ENCODE measurements at regions not wholly inside any gene's neighbourhood (a gene's known extent, or its start where the extent isn't known, plus 50 kb on each side); places are given as distances from the start of the nearest gene placed in this dataset.

GRCh38 chr14:30256627-30257026, 302.3 kb upstream of the G2E3 start:
- no peak for TF ChIP-seq CTCF (IDR thresholded peaks at IDR 0.05; ENCODE audit: insufficient read depth, low read depth, low read length)
- TF ChIP-seq EZH2 (IDR thresholded peaks at IDR 0.05; ENCODE audit: insufficient read depth, low read length) = no peak
- Histone ChIP-seq H2AFZ (ENCODE audit: low read depth, low read length) (no peak overlapping the region), H3K27me3 (ENCODE audit: insufficient read depth, low read length) (no peaks in the 10 kb centered on the region), H3K27ac (ENCODE audit: low read depth, low read length) (no peak overlapping the region), H3K36me3 (ENCODE audit: insufficient read depth, low read length) (no peaks in the 10 kb centered on the region), H3K4me2 (ENCODE audit: low read length) (no peak overlapping the region), H3K9me3 (ENCODE audit: insufficient read depth, low read depth, low read length) (no peaks in the 10 kb centered on the region), H3K9ac (ENCODE audit: low read length) (no peak overlapping the region), H3K79me2 (ENCODE audit: insufficient read depth, low read length) (no peaks in the 10 kb centered on the region), H3K4me3 (ENCODE audit: insufficient read depth, low read depth, low read length) (no peak overlapping the region), H4K20me1 (ENCODE audit: insufficient read depth, low read length) (no peaks in the 10 kb centered on the region), H3K4me1 (ENCODE audit: insufficient read depth, low read length) (no peaks in the 10 kb centered on the region)
- Mint-ChIP-seq H3K27ac (ENCODE audit: unreplicated experiment) (no peak overlapping the region), H3K4me1 (ENCODE audit: low read depth, unreplicated experiment) (peaks cover 4% of the 10 kb centered on the region), H3K27me3 (ENCODE audit: low read depth, unreplicated experiment) (peaks cover 4% of the 10 kb centered on the region), H3K4me3 (ENCODE audit: unreplicated experiment) (no peak overlapping the region), H3K36me3 (ENCODE audit: low read depth, unreplicated experiment) (no peaks in the 10 kb centered on the region), H3K9me3 (ENCODE audit: unreplicated experiment) (peaks cover 11% of the 10 kb centered on the region)
- DNase-seq (ENCODE audit: low read depth) (no peak), FAIRE-seq (no peak)

- Histone ChIP-seq H2AFZ (ENCODE audit: low read depth, low read length) (no peak overlapping the region), H3K4me1 (ENCODE audit: insufficient read depth, low read length) (no peaks in the 10 kb centered on the region), H3K79me2 (ENCODE audit: insufficient read depth, low read length) (no peaks in the 10 kb centered on the region), H3K36me3 (ENCODE audit: insufficient read depth, low read length) (no peaks in the 10 kb centered on the region), H3K27ac (ENCODE audit: low read depth, low read length) (no peak overlapping the region), H4K20me1 (ENCODE audit: insufficient read depth, low read length) (no peaks in the 10 kb centered on the region), H3K27me3 (ENCODE audit: insufficient read depth, low read length) (no peaks in the 10 kb centered on the region), H3K4me2 (ENCODE audit: low read length) (no peak overlapping the region), H3K4me3 (ENCODE audit: insufficient read depth, low read depth, low read length) (no peak overlapping the region), H3K9me3 (ENCODE audit: insufficient read depth, low read depth, low read length) (no peaks in the 10 kb centered on the region), H3K9ac (ENCODE audit: low read length) (no peak overlapping the region)
- H3K4me3 Mint-ChIP-seq (ENCODE audit: unreplicated experiment) = no peak overlapping the region
- no peaks in the 10 kb centered on the region for H3K36me3 Mint-ChIP-seq (ENCODE audit: low read depth, unreplicated experiment)
- H3K4me1 Mint-ChIP-seq (ENCODE audit: low read depth, unreplicated experiment) = no peaks in the 10 kb centered on the region
- FAIRE-seq (no peak), DNase-seq (ENCODE audit: low read depth) (no peak)
- H3K27ac Mint-ChIP-seq (ENCODE audit: unreplicated experiment) = no peak overlapping the region
- peaks cover 11% of the 10 kb centered on the region for H3K9me3 Mint-ChIP-seq (ENCODE audit: unreplicated experiment)
- no peak for TF ChIP-seq EZH2 (IDR thresholded peaks at IDR 0.05; ENCODE audit: insufficient read depth, low read length)
- TF ChIP-seq CTCF (IDR thresholded peaks at IDR 0.05; ENCODE audit: insufficient read depth, low read depth, low read length) = no peak
- H3K27me3 Mint-ChIP-seq (ENCODE audit: low read depth, unreplicated experiment) = peaks cover 4% of the 10 kb centered on the region
These were observed 300.9 kb upstream of the G2E3 start for GRCh38 chr14:30257946-30258661.

- Histone ChIP-seq H3K36me3 (ENCODE audit: insufficient read depth, low read length) (no peaks in the 10 kb centered on the region), H3K4me1 (ENCODE audit: insufficient read depth, low read length) (no peaks in the 10 kb centered on the region), H3K27ac (ENCODE audit: low read depth, low read length) (no peak overlapping the region), H3K79me2 (ENCODE audit: insufficient read depth, low read length) (no peaks in the 10 kb centered on the region), H3K9me3 (ENCODE audit: insufficient read depth, low read depth, low read length) (no peaks in the 10 kb centered on the region), H3K4me3 (ENCODE audit: insufficient read depth, low read depth, low read length) (no peak overlapping the region), H2AFZ (ENCODE audit: low read depth, low read length) (no peak overlapping the region), H3K4me2 (ENCODE audit: low read length) (no peak overlapping the region), H3K27me3 (ENCODE audit: insufficient read depth, low read length) (no peaks in the 10 kb centered on the region), H4K20me1 (ENCODE audit: insufficient read depth, low read length) (no peaks in the 10 kb centered on the region), H3K9ac (ENCODE audit: low read length) (no peak overlapping the region)
- Mint-ChIP-seq H3K36me3 (ENCODE audit: low read depth, unreplicated experiment) (no peaks in the 10 kb centered on the region), H3K4me1 (ENCODE audit: low read depth, unreplicated experiment) (no peaks in the 10 kb centered on the region), H3K4me3 (ENCODE audit: unreplicated experiment) (no peak overlapping the region), H3K27me3 (ENCODE audit: low read depth, unreplicated experiment) (peaks cover 4% of the 10 kb centered on the region), H3K27ac (ENCODE audit: unreplicated experiment) (no peak overlapping the region), H3K9me3 (ENCODE audit: unreplicated experiment) (peaks cover 9% of the 10 kb centered on the region)
- TF ChIP-seq EZH2 (IDR thresholded peaks at IDR 0.05; ENCODE audit: insufficient read depth, low read length) (no peak), CTCF (IDR thresholded peaks at IDR 0.05; ENCODE audit: insufficient read depth, low read depth, low read length) (no peak)
- no peak for FAIRE-seq
- no peak for DNase-seq (ENCODE audit: low read depth)
These were observed 297.9 kb upstream of the G2E3 start for GRCh38 chr14:30260833-30261607.

Measured in astrocyte (in vitro differentiated cells and primary cell).